ENCODE measurements at regions not wholly inside any gene's neighbourhood (a gene's known extent, or its start where the extent isn't known, plus 50 kb on each side); places are given as distances from the start of the nearest gene placed in this dataset.

GRCh38 chr9:82234160-82234943 is 245.8 kb downstream of the SPATA31D1 start:
- no peak for DNase-seq

GRCh38 chr9:82242285-82242963 is 253.9 kb downstream of the SPATA31D1 start:
- DNase-seq = no peak

GRCh38 chr9:82247318-82247717 is 258.7 kb downstream of the SPATA31D1 start:
- DNase-seq = no peak

- DNase-seq = no peak
Observed at GRCh38 chr9:82252116-82252515, 263.5 kb downstream of the SPATA31D1 start.

GRCh38 chr9:82254646-82255367 is 266.2 kb downstream of the SPATA31D1 start:
- DNase-seq = no peak

- peak; percentile 25 for DNase-seq
Observed at GRCh38 chr9:82255481-82256176, 267.1 kb downstream of the SPATA31D1 start.

- DNase-seq = no peak
Observed at GRCh38 chr9:82260691-82261090, 272.1 kb downstream of the SPATA31D1 start.

- no peak for DNase-seq
Observed at GRCh38 chr9:82263619-82264018, 275.0 kb downstream of the SPATA31D1 start.

- DNase-seq = no peak
Observed at GRCh38 chr9:82271106-82271561, 282.6 kb downstream of the SPATA31D1 start.

GRCh38 chr9:82273121-82273520 is 284.5 kb downstream of the SPATA31D1 start:
- DNase-seq = no peak

GRCh38 chr9:82275258-82275927 is 286.8 kb downstream of the SPATA31D1 start:
- DNase-seq = no peak

- no peak for DNase-seq
Observed at GRCh38 chr9:82281066-82281465, 292.5 kb downstream of the SPATA31D1 start.

- DNase-seq = no peak
Observed at GRCh38 chr9:82284758-82285157, 296.2 kb downstream of the SPATA31D1 start.

- DNase-seq = no peak
Observed at GRCh38 chr9:82295181-82295580, 306.6 kb downstream of the SPATA31D1 start.

GRCh38 chr9:82299870-82300269 is 311.3 kb downstream of the SPATA31D1 start:
- DNase-seq = no peak

GRCh38 chr9:82302968-82303655 is 314.5 kb downstream of the SPATA31D1 start:
- DNase-seq = no peak

GRCh38 chr9:82308836-82309235 is 320.3 kb downstream of the SPATA31D1 start:
- peak; percentile 85 for DNase-seq

- no peak for DNase-seq
Observed at GRCh38 chr9:82313697-82314096, 325.1 kb downstream of the SPATA31D1 start.

GRCh38 chr9:82320566-82320965 is 332.0 kb downstream of the SPATA31D1 start:
- no peak for DNase-seq

GRCh38 chr9:82325907-82326306 is 337.3 kb downstream of the SPATA31D1 start:
- DNase-seq = no peak

- DNase-seq = no peak
Observed at GRCh38 chr9:82327641-82328040, 339.1 kb downstream of the SPATA31D1 start.

GRCh38 chr9:82331079-82331478 is 342.5 kb downstream of the SPATA31D1 start:
- DNase-seq = no peak

All from NCI-H146 (cell line).